Gastroesophageal sphincter (tissue), 3 donors: ENCODE measurements at regions not wholly inside any gene's neighbourhood (a gene's known extent, or its start where the extent isn't known, plus 50 kb on each side); places are given as distances from the start of the nearest gene placed in this dataset.

Experiments
- EP300 ChIP-seq: sonication (generic); formaldehyde crosslinking; IDR thresholded peaks from one replicate; pipeline ENCODE4 v1.6.1; 2017; ENCODE audit warnings: antibody characterized with exemption, mild to moderate bottlenecking
- POLR2A ChIP-seq, 2 donors: fragments of 450-650 bp; IDR thresholded peaks; one replicate each; pipeline ENCODE4 v1.6.1; 2017; ENCODE audit warnings: antibody characterized with exemption in 2 of 2, mild to moderate bottlenecking in 2 of 2, moderate library complexity in 1 of 2
- POLR2AphosphoS5 ChIP-seq: sonication (generic); formaldehyde crosslinking; IDR thresholded peaks from one replicate; pipeline ENCODE4 v1.6.1; 2017; ENCODE audit warnings: antibody characterized with exemption
- TF ChIP-seq, protein P1 (sequence below), 4 experiments: fragments of 200-600 bp in 2 of 4; fragments of 450-650 bp in 2 of 4; sonication (generic) in 1 of 4; IDR thresholded peaks; one replicate each; pipeline ENCODE4 v1.5.1; 2017 to 2019; ENCODE audit warnings: antibody characterized with exemption in 4 of 4, mild to moderate bottlenecking in 2 of 4, moderate library complexity in 2 of 4

- TF ChIP-seq POLR2AphosphoS5: no peak
- TF ChIP-seq, protein P1, sequence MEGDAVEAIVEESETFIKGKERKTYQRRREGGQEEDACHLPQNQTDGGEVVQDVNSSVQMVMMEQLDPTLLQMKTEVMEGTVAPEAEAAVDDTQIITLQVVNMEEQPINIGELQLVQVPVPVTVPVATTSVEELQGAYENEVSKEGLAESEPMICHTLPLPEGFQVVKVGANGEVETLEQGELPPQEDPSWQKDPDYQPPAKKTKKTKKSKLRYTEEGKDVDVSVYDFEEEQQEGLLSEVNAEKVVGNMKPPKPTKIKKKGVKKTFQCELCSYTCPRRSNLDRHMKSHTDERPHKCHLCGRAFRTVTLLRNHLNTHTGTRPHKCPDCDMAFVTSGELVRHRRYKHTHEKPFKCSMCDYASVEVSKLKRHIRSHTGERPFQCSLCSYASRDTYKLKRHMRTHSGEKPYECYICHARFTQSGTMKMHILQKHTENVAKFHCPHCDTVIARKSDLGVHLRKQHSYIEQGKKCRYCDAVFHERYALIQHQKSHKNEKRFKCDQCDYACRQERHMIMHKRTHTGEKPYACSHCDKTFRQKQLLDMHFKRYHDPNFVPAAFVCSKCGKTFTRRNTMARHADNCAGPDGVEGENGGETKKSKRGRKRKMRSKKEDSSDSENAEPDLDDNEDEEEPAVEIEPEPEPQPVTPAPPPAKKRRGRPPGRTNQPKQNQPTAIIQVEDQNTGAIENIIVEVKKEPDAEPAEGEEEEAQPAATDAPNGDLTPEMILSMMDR (IDR thresholded peaks at IDR 0.05): no peak
- no peak for TF ChIP-seq POLR2A (IDR thresholded peaks at IDR 0.05)
- TF ChIP-seq EP300: no peak
These were observed 260.7 kb downstream of the AJAP1 start for GRCh38 chr1:4915154-4915553.
